ENCODE measurements at regions not wholly inside any gene's neighbourhood (a gene's known extent, or its start where the extent isn't known, plus 50 kb on each side); places are given as distances from the start of the nearest gene placed in this dataset.
A peak's percentile ranks its signal among the peaks of the same experiment; 100 is the strongest.

- peaks cover 84% of the 10 kb centered on the region for H3K36me3 ChIP-seq
- H3K4me3 ChIP-seq, result no peak overlapping the region
- no peaks in the 10 kb centered on the region for H3K9me3 ChIP-seq
- H3K27me3 ChIP-seq, result no peaks in the 10 kb centered on the region
- DNase-seq, result no peak
Measured at GRCh38 chr17:77398274-77398673, 257.5 kb downstream of the SEC14L1 start.

DNA sequence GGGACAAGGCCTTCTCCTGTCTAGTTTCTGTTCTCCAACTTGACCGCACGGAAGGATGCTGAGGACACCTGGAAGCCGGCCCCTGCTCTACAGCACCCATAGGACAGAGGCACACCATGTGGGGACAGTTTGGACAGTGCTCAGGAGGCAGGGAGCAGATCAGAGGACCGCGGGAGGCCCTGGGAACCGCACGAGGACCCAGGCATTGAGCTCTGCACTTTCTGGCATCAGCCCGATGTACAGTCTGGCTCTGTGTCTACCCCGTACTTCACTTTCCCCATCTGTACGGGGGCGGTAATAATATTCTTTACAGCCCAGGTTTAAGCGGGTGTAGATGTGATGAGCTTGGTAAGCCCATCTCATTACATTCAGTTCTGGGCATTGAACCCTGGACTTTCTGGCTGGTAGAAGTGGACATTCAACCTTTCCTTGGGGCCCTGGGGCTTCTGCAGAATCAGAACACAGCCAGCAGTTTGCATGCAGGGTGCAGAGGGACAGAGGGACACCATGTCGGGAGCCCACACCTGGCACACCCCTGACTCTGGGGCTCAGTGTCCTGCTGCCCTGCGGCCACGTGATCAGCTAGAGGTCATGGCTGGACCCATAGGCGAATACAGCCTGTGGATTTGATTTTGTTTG, 258.7 kb downstream of the SEC14L1 start:
- Histone ChIP-seq H3K36me3 (peaks cover 86% of the 10 kb centered on the region), H3K9me3 (no peaks in the 10 kb centered on the region), H3K27me3 (no peaks in the 10 kb centered on the region), H3K4me3 (no peak overlapping the region)
- DNase-seq, result no peak

- H3K9me3 ChIP-seq, result no peaks in the 10 kb centered on the region
- DNase-seq, result peak; percentile 75
- H3K27me3 ChIP-seq, result no peaks in the 10 kb centered on the region
- peaks cover 93% of the 10 kb centered on the region for H3K36me3 ChIP-seq
- H3K4me3 ChIP-seq, result no peak overlapping the region
Measured at GRCh38 chr17:77400445-77400870, 259.7 kb downstream of the SEC14L1 start.

DNA sequence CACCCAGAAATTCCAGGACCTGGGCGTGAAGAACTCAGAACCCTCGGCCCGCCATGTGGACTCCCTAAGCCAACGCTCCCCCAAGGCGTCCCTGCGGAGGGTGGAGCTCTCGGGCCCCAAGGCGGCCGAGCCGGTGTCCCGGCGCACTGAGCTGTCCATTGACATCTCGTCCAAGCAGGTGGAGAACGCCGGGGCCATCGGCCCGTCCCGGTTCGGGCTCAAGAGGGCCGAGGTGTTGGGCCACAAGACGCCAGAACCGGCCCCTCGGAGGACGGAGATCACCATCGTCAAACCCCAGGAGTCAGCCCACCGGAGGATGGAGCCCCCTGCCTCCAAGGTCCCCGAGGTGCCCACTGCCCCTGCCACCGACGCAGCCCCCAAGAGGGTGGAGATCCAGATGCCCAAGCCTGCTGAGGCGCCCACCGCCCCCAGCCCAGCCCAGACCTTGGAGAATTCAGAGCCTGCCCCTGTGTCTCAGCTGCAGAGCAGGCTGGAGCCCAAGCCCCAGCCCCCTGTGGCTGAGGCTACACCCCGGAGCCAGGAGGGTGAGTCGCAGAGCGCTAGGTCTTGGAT, 261.5 kb downstream of the SEC14L1 start:
- H3K9me3 ChIP-seq, result no peaks in the 10 kb centered on the region
- DNase-seq, result no peak
- H3K4me3 ChIP-seq, result no peak overlapping the region
- no peaks in the 10 kb centered on the region for H3K27me3 ChIP-seq
- H3K36me3 ChIP-seq, result peaks cover 91% of the 10 kb centered on the region

DNA sequence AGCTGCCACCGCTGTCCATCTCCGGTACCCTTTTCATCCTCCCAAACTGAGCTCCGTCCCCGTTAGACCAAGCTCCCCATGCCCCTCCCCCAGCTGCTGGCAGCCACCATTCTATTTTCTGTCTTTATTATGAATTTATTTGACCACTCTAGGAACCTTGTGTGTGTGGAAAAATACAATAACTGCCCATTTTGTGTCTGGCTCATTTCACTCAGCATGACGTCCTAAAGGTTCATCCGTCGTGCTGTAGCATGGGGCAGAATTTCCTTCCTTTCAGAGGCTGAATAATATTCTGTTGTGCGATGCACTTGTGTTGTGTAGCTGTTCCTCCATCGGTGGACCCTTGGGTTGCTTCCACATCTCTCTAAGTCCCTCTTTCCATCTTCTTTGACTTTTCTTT, 263.1 kb downstream of the SEC14L1 start:
- Histone ChIP-seq H3K27me3 (no peaks in the 10 kb centered on the region), H3K4me3 (no peak overlapping the region), H3K9me3 (no peaks in the 10 kb centered on the region), H3K36me3 (peaks cover 86% of the 10 kb centered on the region)
- DNase-seq, result no peak

DNA sequence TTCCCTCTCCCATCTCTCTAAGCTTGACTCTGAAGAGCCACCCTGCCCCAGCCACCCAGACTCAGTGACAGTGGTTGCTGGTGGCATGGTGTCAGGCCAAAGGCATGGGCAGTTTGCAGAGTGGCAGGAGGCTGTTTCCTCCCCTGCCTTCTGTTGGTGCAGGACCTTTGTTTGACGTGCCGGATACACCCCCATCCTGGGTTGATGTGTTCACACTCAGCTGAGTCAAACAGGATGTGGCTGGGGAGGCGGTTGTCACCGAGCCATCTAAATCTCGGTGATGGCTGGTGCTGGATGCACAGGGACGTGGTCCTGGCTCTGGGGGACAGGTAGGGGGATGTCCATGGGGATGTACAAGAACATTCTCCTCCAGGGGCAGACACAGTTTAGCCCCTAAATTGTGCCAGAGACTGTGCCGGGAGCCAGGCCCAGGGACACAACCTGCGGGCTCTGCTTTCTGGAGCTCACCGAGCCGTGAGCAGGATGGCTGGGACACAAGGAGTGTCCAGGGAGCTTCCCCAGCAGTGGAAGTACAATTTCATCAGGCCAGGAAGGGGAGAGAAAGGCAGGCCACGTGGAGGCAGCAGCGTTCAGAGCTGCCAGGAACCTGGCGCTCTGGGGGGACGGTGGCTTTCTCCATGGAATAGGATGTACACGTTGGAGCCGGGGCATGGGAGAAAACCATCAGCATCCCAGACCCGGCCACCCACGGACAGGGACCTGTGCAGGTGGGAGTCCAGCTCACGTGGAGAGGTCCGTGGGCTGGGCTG, 264.2 kb downstream of the SEC14L1 start:
- Histone ChIP-seq H3K27me3 (no peaks in the 10 kb centered on the region), H3K36me3 (peaks cover 84% of the 10 kb centered on the region), H3K9me3 (no peaks in the 10 kb centered on the region), H3K4me3 (no peak overlapping the region)
- DNase-seq, result peak; percentile 89

DNA sequence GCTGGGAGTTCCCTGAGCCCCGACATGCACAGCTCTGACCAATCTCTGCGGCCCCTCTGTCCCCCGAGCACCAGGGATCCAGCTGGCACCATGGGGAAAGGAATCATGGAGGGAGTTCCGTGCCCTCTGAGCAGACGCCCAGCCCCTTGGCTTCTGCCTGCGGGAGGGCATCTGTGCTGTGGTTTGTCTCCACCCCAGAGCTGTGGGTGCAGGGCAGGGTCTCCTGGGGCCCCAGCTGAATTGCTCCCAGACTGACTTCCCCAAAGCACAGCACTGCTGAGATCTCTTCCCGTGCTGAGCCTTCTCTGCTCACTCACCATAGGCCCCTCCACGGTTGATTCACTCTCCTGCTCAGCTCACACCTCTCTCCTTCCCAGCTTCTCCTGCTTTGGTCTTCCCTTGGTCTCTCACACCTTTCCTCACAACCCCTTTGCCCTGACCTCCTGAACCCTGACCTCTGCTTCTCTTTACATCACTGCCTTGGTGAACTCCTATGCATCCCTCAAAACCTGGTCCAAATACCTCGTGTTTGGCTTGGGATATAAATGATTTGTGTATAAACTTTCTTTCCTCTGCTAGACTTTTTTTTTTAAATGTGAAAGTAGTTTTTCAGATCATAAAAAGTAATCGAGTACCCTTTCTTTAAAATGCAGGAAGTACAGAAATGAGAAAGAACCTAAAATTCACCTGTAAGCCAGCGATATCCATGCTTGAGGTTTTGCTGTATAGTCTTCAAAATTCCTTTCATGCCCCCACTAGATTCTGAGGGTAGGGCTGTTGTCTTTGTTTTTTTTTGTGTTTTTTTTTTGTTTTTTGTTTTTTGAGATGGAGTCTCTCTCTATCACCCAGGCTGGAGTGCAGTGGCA, 265.3 kb downstream of the SEC14L1 start:
- H3K4me3 ChIP-seq, result no peak overlapping the region
- no peaks in the 10 kb centered on the region for H3K27me3 ChIP-seq
- no peak for DNase-seq
- no peaks in the 10 kb centered on the region for H3K9me3 ChIP-seq
- H3K36me3 ChIP-seq, result peaks cover 85% of the 10 kb centered on the region

GRCh38 chr17:77407321-77408277, 266.8 kb downstream of the SEC14L1 start:
- H3K27me3 ChIP-seq, result no peaks in the 10 kb centered on the region
- H3K9me3 ChIP-seq, result no peaks in the 10 kb centered on the region
- peaks cover 86% of the 10 kb centered on the region for H3K36me3 ChIP-seq
- DNase-seq, result peak; percentile 78
- H3K4me3 ChIP-seq, result no peak overlapping the region

GRCh38 chr17:77408284-77408683, 267.5 kb downstream of the SEC14L1 start:
- Histone ChIP-seq H3K4me3 (no peak overlapping the region), H3K27me3 (no peaks in the 10 kb centered on the region), H3K36me3 (peaks cover 86% of the 10 kb centered on the region), H3K9me3 (no peaks in the 10 kb centered on the region)
- no peak for DNase-seq

GRCh38 chr17:77409282-77410161, 268.8 kb downstream of the SEC14L1 start:
- Histone ChIP-seq H3K27me3 (no peaks in the 10 kb centered on the region), H3K4me3 (no peak overlapping the region), H3K36me3 (peaks cover 85% of the 10 kb centered on the region), H3K9me3 (no peaks in the 10 kb centered on the region)
- peak; percentile 96 for DNase-seq

- H3K36me3 ChIP-seq, result peaks cover 84% of the 10 kb centered on the region
Measured at GRCh38 chr17:77410470-77410869, 269.7 kb downstream of the SEC14L1 start.

DNA sequence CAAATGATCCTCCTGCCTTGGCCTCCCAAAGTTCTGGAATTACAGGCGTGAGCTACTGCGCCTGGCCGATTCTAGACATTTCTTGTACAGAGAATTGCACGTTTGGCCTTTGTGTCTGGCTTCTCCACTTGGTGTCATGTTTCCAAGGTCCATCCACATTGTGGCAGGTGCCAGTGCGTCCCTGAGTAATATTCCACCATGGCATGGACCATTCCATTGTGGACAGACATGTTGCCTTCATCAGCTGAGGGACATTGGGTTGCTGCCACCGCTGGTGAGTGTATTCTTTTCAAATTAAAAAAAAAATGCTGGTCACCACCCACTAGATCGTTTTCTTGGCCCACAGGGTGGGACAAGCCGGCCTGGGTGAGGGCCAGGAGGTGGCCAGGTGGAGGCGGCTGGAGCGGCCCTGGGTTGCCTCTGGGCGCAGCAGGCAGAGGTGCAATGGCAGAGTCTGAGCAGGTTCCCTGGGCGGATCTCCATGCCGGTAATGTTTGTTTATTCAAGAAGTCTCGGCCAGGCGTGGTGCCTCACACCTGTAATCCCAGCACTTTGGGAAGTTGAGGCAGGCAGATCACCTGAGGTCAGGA, 274.1 kb downstream of the SEC14L1 start:
- Histone ChIP-seq H3K9me3 (no peaks in the 10 kb centered on the region), H3K27me3 (no peaks in the 10 kb centered on the region), H3K4me3 (no peak overlapping the region), H3K36me3 (peaks cover 95% of the 10 kb centered on the region)
- DNase-seq, result no peak

More at GRCh38 chr17:77410470-77410869, 269.7 kb downstream of the SEC14L1 start:
- no peak for DNase-seq
- Histone ChIP-seq H3K4me3 (no peak overlapping the region), H3K9me3 (no peaks in the 10 kb centered on the region), H3K27me3 (no peaks in the 10 kb centered on the region)

DNA sequence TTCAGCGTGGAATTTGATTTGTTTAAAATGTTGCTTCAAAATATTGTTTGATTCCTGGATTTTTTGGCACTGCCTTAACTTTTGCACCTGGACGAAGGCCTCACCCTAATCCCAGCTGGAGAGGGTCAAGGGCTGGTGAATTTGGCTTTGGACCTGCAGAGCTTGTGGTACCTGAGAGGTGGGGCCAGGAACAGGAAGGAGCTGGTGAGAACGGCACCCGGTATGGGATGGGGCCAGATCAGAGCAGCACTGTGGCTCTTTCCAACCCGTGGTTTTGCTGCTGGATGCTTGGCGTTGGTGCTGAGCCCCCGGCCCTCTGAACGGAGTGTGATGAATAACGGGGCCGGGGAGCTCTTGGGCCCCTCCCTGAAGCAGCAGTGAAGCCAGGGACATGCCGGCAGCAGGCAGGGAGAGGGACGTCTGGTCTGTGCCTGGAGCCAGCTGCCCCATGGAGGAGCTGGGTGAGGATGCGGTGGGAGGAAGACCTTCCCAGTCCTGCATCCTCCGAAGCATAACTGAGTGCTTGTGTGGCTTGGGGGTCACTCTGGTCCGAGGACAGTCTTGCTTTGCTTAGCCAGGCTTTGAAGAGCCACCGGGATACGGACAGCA, 275.4 kb downstream of the SEC14L1 start:
- Histone ChIP-seq H3K36me3 (peaks cover 96% of the 10 kb centered on the region), H3K27me3 (no peaks in the 10 kb centered on the region)

DNA sequence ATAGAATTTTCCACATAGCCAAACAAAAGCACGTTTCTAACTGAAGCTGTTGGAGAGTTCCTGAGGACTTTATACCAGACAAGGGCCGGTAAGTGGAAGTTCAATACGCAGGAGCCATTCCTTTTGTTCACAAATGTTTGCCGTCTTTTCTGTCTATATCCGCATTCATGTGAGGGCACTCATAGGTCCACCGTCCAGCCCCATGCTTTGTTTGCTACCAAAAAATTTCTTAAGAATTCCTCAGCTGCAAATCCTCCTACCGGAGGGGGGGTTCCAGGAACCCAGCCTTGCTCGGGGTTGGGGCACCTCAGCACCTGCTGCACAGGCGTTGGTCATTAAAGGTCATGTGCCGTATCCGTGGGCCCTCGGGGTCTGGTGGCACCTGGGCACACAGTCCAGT, 276.8 kb downstream of the SEC14L1 start:
- Histone ChIP-seq H3K36me3 (peaks cover 98% of the 10 kb centered on the region), H3K9me3 (no peaks in the 10 kb centered on the region), H3K4me3 (no peak overlapping the region), H3K27me3 (no peaks in the 10 kb centered on the region)
- DNase-seq, result no peak

More for the DNA sequence above, 275.4 kb downstream of the SEC14L1 start:
- Histone ChIP-seq H3K4me3 (no peak overlapping the region), H3K9me3 (no peaks in the 10 kb centered on the region)
- no peak for DNase-seq

Measured in MG63 (cell line).